GM18505 (cell line): ENCODE measurements at regions not wholly inside any gene's neighbourhood (a gene's known extent, or its start where the extent isn't known, plus 50 kb on each side); places are given as distances from the start of the nearest gene placed in this dataset.

Experiments
- ATAC-seq: cut with Tn5 transposase; IDR thresholded peaks from one replicate; pipeline ENCODE4 v1.9.1; 2021; ENCODE audit not compliant: unreplicated experiment
- POLR2A ChIP-seq: IDR thresholded peaks from 4 replicates; pipeline ENCODE4 v1.6.1; 2011; ENCODE audit warnings: borderline replicate concordance; ENCODE audit not compliant: insufficient read depth, insufficient read length; ENCODE audit errors: extremely low read depth

- no peak for ATAC-seq
These were observed 807.1 kb upstream of the KCND2 start for GRCh38 chr7:119465798-119466305.

GRCh38 chr7:119472408-119473038 lies 800.5 kb upstream of the KCND2 start:
- no peak for ATAC-seq
- no peak for TF ChIP-seq POLR2A

More at GRCh38 chr7:119465798-119466305, 807.1 kb upstream of the KCND2 start:
- no peak for TF ChIP-seq POLR2A

GRCh38 chr7:119482209-119482608 lies 790.8 kb upstream of the KCND2 start:
- peak; percentile 97 for ATAC-seq
- no peak for TF ChIP-seq POLR2A

GRCh38 chr7:119482671-119483070 lies 790.3 kb upstream of the KCND2 start:
- ATAC-seq = no peak
- no peak for TF ChIP-seq POLR2A

- no peak for ATAC-seq
- no peak for TF ChIP-seq POLR2A
These were observed 789.6 kb upstream of the KCND2 start for GRCh38 chr7:119483364-119483763.

GRCh38 chr7:119514326-119514725 lies 758.6 kb upstream of the KCND2 start:
- no peak for TF ChIP-seq POLR2A
- ATAC-seq = no peak

GRCh38 chr7:119515214-119515613 lies 757.8 kb upstream of the KCND2 start:
- no peak for TF ChIP-seq POLR2A
- ATAC-seq = no peak

GRCh38 chr7:119515962-119516361 lies 757.0 kb upstream of the KCND2 start:
- no peak for ATAC-seq

GRCh38 chr7:119522263-119522662 lies 750.7 kb upstream of the KCND2 start:
- ATAC-seq = no peak
- TF ChIP-seq POLR2A = no peak

More at GRCh38 chr7:119515962-119516361, 757.0 kb upstream of the KCND2 start:
- no peak for TF ChIP-seq POLR2A

- TF ChIP-seq POLR2A = no peak
- no peak for ATAC-seq
These were observed 750.3 kb upstream of the KCND2 start for GRCh38 chr7:119522698-119523097.

- TF ChIP-seq POLR2A = no peak
- no peak for ATAC-seq
These were observed 727.9 kb upstream of the KCND2 start for GRCh38 chr7:119545118-119545517.

- ATAC-seq = no peak
These were observed 717.2 kb upstream of the KCND2 start for GRCh38 chr7:119555788-119556187.

GRCh38 chr7:119556436-119556835 lies 716.5 kb upstream of the KCND2 start:
- ATAC-seq = no peak
- TF ChIP-seq POLR2A = no peak

More at GRCh38 chr7:119555788-119556187, 717.2 kb upstream of the KCND2 start:
- no peak for TF ChIP-seq POLR2A

GRCh38 chr7:119561751-119562150 lies 711.2 kb upstream of the KCND2 start:
- ATAC-seq = no peak
- TF ChIP-seq POLR2A = no peak
